ENCODE measurements at regions not wholly inside any gene's neighbourhood (a gene's known extent, or its start where the extent isn't known, plus 50 kb on each side); places are given as distances from the start of the nearest gene placed in this dataset.

- TF ChIP-seq, protein P1, sequence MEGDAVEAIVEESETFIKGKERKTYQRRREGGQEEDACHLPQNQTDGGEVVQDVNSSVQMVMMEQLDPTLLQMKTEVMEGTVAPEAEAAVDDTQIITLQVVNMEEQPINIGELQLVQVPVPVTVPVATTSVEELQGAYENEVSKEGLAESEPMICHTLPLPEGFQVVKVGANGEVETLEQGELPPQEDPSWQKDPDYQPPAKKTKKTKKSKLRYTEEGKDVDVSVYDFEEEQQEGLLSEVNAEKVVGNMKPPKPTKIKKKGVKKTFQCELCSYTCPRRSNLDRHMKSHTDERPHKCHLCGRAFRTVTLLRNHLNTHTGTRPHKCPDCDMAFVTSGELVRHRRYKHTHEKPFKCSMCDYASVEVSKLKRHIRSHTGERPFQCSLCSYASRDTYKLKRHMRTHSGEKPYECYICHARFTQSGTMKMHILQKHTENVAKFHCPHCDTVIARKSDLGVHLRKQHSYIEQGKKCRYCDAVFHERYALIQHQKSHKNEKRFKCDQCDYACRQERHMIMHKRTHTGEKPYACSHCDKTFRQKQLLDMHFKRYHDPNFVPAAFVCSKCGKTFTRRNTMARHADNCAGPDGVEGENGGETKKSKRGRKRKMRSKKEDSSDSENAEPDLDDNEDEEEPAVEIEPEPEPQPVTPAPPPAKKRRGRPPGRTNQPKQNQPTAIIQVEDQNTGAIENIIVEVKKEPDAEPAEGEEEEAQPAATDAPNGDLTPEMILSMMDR (IDR thresholded peaks at IDR 0.05; ENCODE audit: insufficient read depth, low read length) = no peak
- TF ChIP-seq POLR2AphosphoS5 (IDR thresholded peaks at IDR 0.05; ENCODE audit: low read depth) (no peak), GABPA (IDR thresholded peaks at IDR 0.05; ENCODE audit: low read depth) (no peak)
- Histone ChIP-seq H3K4me3 (replicated peaks; ENCODE audit: insufficient read depth, low read length) (no peak overlapping the region), H3K27ac (replicated peaks) (no peak overlapping the region), H3K27me3 (ENCODE audit: insufficient read depth, poor library complexity, severe bottlenecking) (no peaks in the 10 kb centered on the region)
- no peak for DNase-seq (ENCODE audit: low read depth in 1 of 2, low spot score in 1 of 2)
Measured at GRCh38 chr2:12935222-12935621, 218.5 kb downstream of the TRIB2 start.

DNA sequence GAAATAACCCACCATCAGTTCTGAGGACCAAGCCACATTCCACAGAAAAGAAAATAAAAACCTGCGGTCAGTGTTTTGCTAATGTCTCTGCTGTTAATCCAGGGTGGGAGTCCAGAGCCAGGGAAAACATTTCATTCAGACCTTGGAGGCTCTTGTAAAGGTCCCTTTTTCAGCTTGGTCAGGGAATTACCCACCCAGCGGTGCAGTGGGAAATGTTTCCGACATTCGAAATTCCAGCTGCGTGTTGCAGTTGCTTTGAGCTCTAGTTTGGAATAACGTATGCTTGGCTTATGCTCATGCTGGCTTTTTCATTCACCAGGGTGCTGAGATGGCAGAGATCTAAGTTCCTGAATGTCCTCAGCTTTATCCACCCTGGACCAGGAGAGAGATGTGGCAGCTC is 219.1 kb downstream of the TRIB2 start:
- Histone ChIP-seq H3K4me3 (replicated peaks; ENCODE audit: insufficient read depth, low read length) (no peak overlapping the region), H3K27me3 (ENCODE audit: insufficient read depth, poor library complexity, severe bottlenecking) (no peaks in the 10 kb centered on the region), H3K27ac (replicated peaks) (no peak overlapping the region)
- DNase-seq (ENCODE audit: low read depth in 1 of 2, low spot score in 1 of 2) = no peak
- TF ChIP-seq POLR2AphosphoS5 (IDR thresholded peaks at IDR 0.05; ENCODE audit: low read depth) (no peak), GABPA (IDR thresholded peaks at IDR 0.05; ENCODE audit: low read depth) (no peak), REST (IDR thresholded peaks at IDR 0.05; ENCODE audit: insufficient replicate concordance, low read depth) (no peak), SPI1 (IDR thresholded peaks at IDR 0.05; ENCODE audit: borderline replicate concordance, low read depth) (no peak)
- TF ChIP-seq, protein P1 (IDR thresholded peaks at IDR 0.05; ENCODE audit: insufficient read depth, low read length) = no peak

DNA sequence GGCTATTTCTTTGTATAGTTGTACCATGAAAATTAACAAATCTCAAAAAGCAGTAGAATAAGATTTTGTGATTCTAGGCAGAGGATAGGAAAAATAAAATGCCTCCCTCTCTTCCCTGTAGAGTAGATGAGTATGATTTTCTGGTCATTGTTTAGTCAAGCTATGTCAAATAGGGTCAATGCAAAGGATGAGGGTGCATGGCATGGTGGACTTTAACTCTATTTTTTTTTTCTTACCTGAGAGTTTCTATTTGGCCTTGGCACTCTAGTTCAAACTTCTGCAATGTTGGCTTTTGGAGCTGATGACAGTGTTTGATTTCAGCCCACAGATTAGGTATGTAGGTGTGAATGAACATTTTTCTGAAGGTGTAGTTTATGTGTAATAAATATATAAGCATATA is 224.5 kb downstream of the TRIB2 start:
- no peak for TF ChIP-seq REST (IDR thresholded peaks at IDR 0.05; ENCODE audit: insufficient replicate concordance, low read depth)
- no peak for TF ChIP-seq POLR2AphosphoS5 (IDR thresholded peaks at IDR 0.05; ENCODE audit: low read depth)
- Histone ChIP-seq H3K4me3 (replicated peaks; ENCODE audit: insufficient read depth, low read length) (no peak overlapping the region), H3K27me3 (ENCODE audit: insufficient read depth, poor library complexity, severe bottlenecking) (no peaks in the 10 kb centered on the region), H3K27ac (replicated peaks) (no peak overlapping the region)
- no peak for DNase-seq (ENCODE audit: low read depth in 1 of 2, low spot score in 1 of 2)

GRCh38 chr2:12948231-12948960 is 231.7 kb downstream of the TRIB2 start:
- H3K27ac ChIP-seq (replicated peaks) = no peak overlapping the region
- H3K27me3 ChIP-seq (ENCODE audit: insufficient read depth, poor library complexity, severe bottlenecking) = peaks cover 2% of the 10 kb centered on the region
- no peak overlapping the region for H3K4me3 ChIP-seq (replicated peaks; ENCODE audit: insufficient read depth, low read length)
- TF ChIP-seq GABPA (IDR thresholded peaks at IDR 0.05; ENCODE audit: low read depth) = no peak
- TF ChIP-seq, protein P1 (IDR thresholded peaks at IDR 0.05; ENCODE audit: insufficient read depth, low read length) = no peak
- no peak for TF ChIP-seq SPI1 (IDR thresholded peaks at IDR 0.05; ENCODE audit: borderline replicate concordance, low read depth)
- TF ChIP-seq POLR2AphosphoS5 (IDR thresholded peaks at IDR 0.05; ENCODE audit: low read depth) = no peak
- no peak for TF ChIP-seq REST (IDR thresholded peaks at IDR 0.05; ENCODE audit: insufficient replicate concordance, low read depth)
- no peak for DNase-seq (ENCODE audit: low read depth in 1 of 2, low spot score in 1 of 2)
